ENCODE measurements at regions not wholly inside any gene's neighbourhood (a gene's known extent, or its start where the extent isn't known, plus 50 kb on each side); places are given as distances from the start of the nearest gene placed in this dataset.

DNA sequence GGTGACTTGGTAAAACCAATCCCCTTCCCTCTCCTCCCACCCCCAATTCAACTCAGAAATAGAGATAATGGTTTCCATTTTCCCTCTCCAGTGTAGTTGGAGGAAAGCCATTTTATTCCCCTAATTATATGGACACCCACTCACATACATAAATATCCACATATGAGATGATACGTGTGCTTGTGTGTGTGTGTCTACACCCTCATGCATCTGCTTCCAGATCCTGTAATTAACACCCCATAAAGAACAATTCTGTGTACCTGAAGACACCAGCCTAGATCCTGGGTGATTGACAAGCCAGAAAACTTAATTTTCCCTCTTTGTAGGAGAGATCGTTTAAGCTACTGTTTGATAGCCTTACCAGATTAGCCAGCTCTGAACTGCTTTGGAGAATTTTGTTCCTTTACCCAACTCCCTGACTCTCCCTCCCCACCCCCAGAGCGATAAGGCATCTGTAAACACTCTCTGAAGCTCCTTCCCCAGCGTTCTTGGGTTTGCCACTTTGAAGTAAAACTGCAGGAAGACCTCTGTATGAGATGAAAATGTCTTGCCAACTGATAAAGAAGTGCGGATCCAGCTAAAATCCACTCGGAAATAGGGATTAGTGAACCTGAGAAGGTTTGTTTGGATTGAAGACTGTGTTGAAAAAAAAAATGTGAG is 175.7 kb downstream of the RGS9 start:
- H3K18ac ChIP-seq (ENCODE audit: low read depth, low read length): no peak overlapping the region
- no peaks in the 10 kb centered on the region for H3K4me1 ChIP-seq (ENCODE audit: control insufficient read depth, insufficient read depth, low read length)
- BruUV-seq (replicated peaks): no TSS peak
- H3K9me1 ChIP-seq (ENCODE audit: insufficient read depth, low read length): no peaks in the 10 kb centered on the region
- TF ChIP-seq CHD1 (IDR thresholded peaks at IDR 0.05; ENCODE audit: low read depth, low read length) (no peak), RAD21 (IDR thresholded peaks at IDR 0.05; ENCODE audit: low read length) (no peak), RCOR1 (IDR thresholded peaks at IDR 0.05; ENCODE audit: insufficient replicate concordance, low read length) (no peak), ELK1 (IDR thresholded peaks at IDR 0.05; ENCODE audit: borderline replicate concordance, low read depth, low read length) (no peak), NFE2L2 (IDR thresholded peaks at IDR 0.05; ENCODE audit: low read depth, low read length) (no peak)
- DNase-seq (no peak), ATAC-seq (ENCODE audit: low read depth) (no peak)
- no peak overlapping the region for H3K23ac ChIP-seq (ENCODE audit: low read depth, low read length)
- H3K36me3 ChIP-seq (ENCODE audit: control insufficient read depth, insufficient read depth, low read length): no peaks in the 10 kb centered on the region
- no CpG with 5 or more reads among the region's 6 CpGs for WGBS, 2 experiments (ENCODE audit: extremely low coverage in 2 of 2, insufficient read length in 1 of 2)
- H2BK5ac ChIP-seq (ENCODE audit: low read depth, low read length, poor library complexity, severe bottlenecking): no peak overlapping the region
- H3K9me3 ChIP-seq (ENCODE audit: control insufficient read depth, insufficient read depth, low read length): no peaks in the 10 kb centered on the region
- no peak overlapping the region for H4K91ac ChIP-seq (ENCODE audit: insufficient read depth, low read depth, low read length)
- H2AFZ ChIP-seq (replicated peaks; ENCODE audit: low read length, poor library complexity): no peak overlapping the region
- in situ Hi-C loops (cut with MboI; ENCODE audit: low sequenced_read_pairs) (no loop called here), dilution Hi-C loops (cut with HindIII; ENCODE audit: low sequenced_read_pairs, unreplicated experiment) (no loop called here), intact Hi-C loops (cut with micrococcal nuclease) (no loop called here)
- H3K79me1 ChIP-seq (ENCODE audit: low read depth in 1 of 2, low read length in 2 of 2): no peaks in the 10 kb centered on the region
- H3K14ac ChIP-seq (replicated peaks; ENCODE audit: low read depth, low read length): no peak overlapping the region
- no peak overlapping the region for H2AK5ac ChIP-seq (ENCODE audit: low read depth, low read length)
- ChIA-PET CTCF (interaction anchor here (0.6 to 1.0 kb wide), 2 partner anchors 19 to 61 kb away, joined by 3 read pairs; no protein-coding TSS in a partner anchor), POLR2A (ENCODE audit: unreplicated experiment) (no interaction called here)
- H2BK20ac ChIP-seq (ENCODE audit: low read depth, low read length): no peak overlapping the region
- H4K20me1 ChIP-seq (ENCODE audit: insufficient read depth, low read length): no peaks in the 10 kb centered on the region
- no peak overlapping the region for H3K56ac ChIP-seq (ENCODE audit: extremely low read depth, insufficient read depth, low read length)
- no peak overlapping the region for H3K4me2 ChIP-seq (ENCODE audit: low read depth, low read length)
- H4K5ac ChIP-seq (ENCODE audit: low read depth, low read length): no peak overlapping the region
- peaks cover 39% of the 10 kb centered on the region for H3K27me3 ChIP-seq (ENCODE audit: control insufficient read depth, insufficient read depth, low read length)
- H4K8ac ChIP-seq (ENCODE audit: low read depth in 2 of 2, low read length in 2 of 2): no peak overlapping the region
- no peak overlapping the region for H3K9ac ChIP-seq (ENCODE audit: low read depth, low read length)
- no peak overlapping the region for H2BK120ac ChIP-seq (ENCODE audit: low read depth, low read length)
- no peak overlapping the region for H3K27ac ChIP-seq (ENCODE audit: insufficient read depth, low read length)
- no peak overlapping the region for H2BK15ac ChIP-seq (ENCODE audit: low read depth, low read length)
- no peak overlapping the region for H3K4ac ChIP-seq (ENCODE audit: low read depth, low read length)
- H2AK9ac ChIP-seq (replicated peaks; ENCODE audit: low read depth, low read length, poor library complexity): no peak overlapping the region
- H3K4me3 ChIP-seq (ENCODE audit: insufficient read depth, low read depth, low read length): no peak overlapping the region

All from IMR-90 (cell line).